H1 (cell line): ENCODE measurements at regions not wholly inside any gene's neighbourhood (a gene's known extent, or its start where the extent isn't known, plus 50 kb on each side); places are given as distances from the start of the nearest gene placed in this dataset.
"Not testable (repeated sequence)": the region's sequence is repeated elsewhere in the genome, so short reads cannot be mapped to it uniquely, and the experiment has no call there.

Experiments
- CTCF ChIA-PET: fragments of 300-600 bp; sonication (Branson Sonifier 250); formaldehyde crosslinking; loops from one replicate; lab custom pipeline; 2021; ENCODE audit not compliant: partially characterized antibody; lab: Charles Lee
- POLR2A ChIA-PET: fragments of 300-600 bp; sonication (Branson Sonifier 250); formaldehyde crosslinking; loops from one replicate; lab custom pipeline; 2021; ENCODE audit warnings: inconsistent platforms; ENCODE audit not compliant: partially characterized antibody; lab: Charles Lee
- DNase-seq, 2 experiments: peaks; one replicate each; pipeline versions ENCODE4 v3.0.0 to v3.0.0-alpha.2; 2010 to 2022; ENCODE audit warnings: low spot score in 2 of 2, low read depth in 1 of 2, mixed read lengths in 1 of 2
- FAIRE-seq: peaks from 2 replicates; lab custom pipeline; 2011; peaks lifted over from hg19 to GRCh38; lab: Jason Lieb, UNC
- H2AFZ ChIP-seq: 2 replicates; pipeline ENCODE4 v1.8.1; 2012; ENCODE audit warnings: low read length, inconsistent platforms
- H2AK5ac ChIP-seq: 2 replicates; pipeline ENCODE4 v1.6.1; 2013; ENCODE audit warnings: low read depth, low read length
- H2BK120ac ChIP-seq: replicated peaks from 2 replicates; pipeline ENCODE3; 2013; ENCODE audit warnings: low read depth, low read length, inconsistent platforms
- H2BK12ac ChIP-seq: 2 replicates; pipeline ENCODE4 v1.6.1; 2013; ENCODE audit warnings: low read depth, low read length
- H2BK15ac ChIP-seq: 2 replicates; pipeline ENCODE4 v1.6.1; 2013; ENCODE audit warnings: low read length
- H2BK20ac ChIP-seq: 2 replicates; pipeline ENCODE4 v1.6.1; 2013; ENCODE audit warnings: low read length
- H2BK5ac ChIP-seq: 2 replicates; pipeline ENCODE4 v1.6.1; 2013; ENCODE audit warnings: low read depth, low read length
- H3K14ac ChIP-seq: 2 replicates; pipeline ENCODE4 v1.6.1; 2013; ENCODE audit warnings: inconsistent platforms; ENCODE audit not compliant: insufficient read length
- H3K18ac ChIP-seq: 2 replicates; pipeline ENCODE4 v1.6.1; 2013; ENCODE audit warnings: low read length; ENCODE audit errors: extremely low read depth
- H3K23ac ChIP-seq: 2 replicates; pipeline ENCODE4 v1.6.1; 2013; ENCODE audit warnings: inconsistent platforms; ENCODE audit not compliant: insufficient read length
- H3K23me2 ChIP-seq: 2 replicates; pipeline ENCODE4 v1.6.1; 2013; ENCODE audit warnings: low read depth, low read length
- H3K27ac ChIP-seq: 2 replicates; pipeline ENCODE4 v1.6.1; 2011; ENCODE audit warnings: low read depth, low read length, inconsistent platforms
- H3K27me3 ChIP-seq, 4 experiments: replicated peaks in 1 of 4; 1 replicate in 1 of 4; 2 replicates in 3 of 4; pipeline versions ENCODE4 v1.6.1 to v1.8.1; 2011 to 2013; ENCODE audit warnings: low read length in 3 of 4, mild to moderate bottlenecking in 3 of 4, inconsistent platforms in 2 of 4, mixed read lengths in 2 of 4, moderate library complexity in 1 of 4; ENCODE audit not compliant: control insufficient read depth in 3 of 4, insufficient read depth in 3 of 4; ENCODE audit errors: extremely low read depth in 1 of 4
- H3K36me3 ChIP-seq, 4 experiments: 2 replicates each; pipeline versions ENCODE4 v1.6.1 to v1.8.1; 2011 to 2013; ENCODE audit warnings: mild to moderate bottlenecking in 4 of 4, low read length in 3 of 4, moderate library complexity in 2 of 4, control low read depth in 1 of 4, inconsistent platforms in 1 of 4; ENCODE audit not compliant: insufficient read depth in 4 of 4, control insufficient read depth in 2 of 4
- H3K4ac ChIP-seq: replicated peaks from 2 replicates; pipeline ENCODE3; 2013; ENCODE audit warnings: low read length, low read depth, mixed read lengths, inconsistent platforms; ENCODE audit not compliant: insufficient read length
- H3K4me1 ChIP-seq, 4 experiments: replicated peaks in 1 of 4; 1 replicate in 1 of 4; 2 replicates in 3 of 4; pipeline versions ENCODE4 v1.6.1 to v1.8.1; 2011 to 2013; ENCODE audit warnings: low read length in 3 of 4, inconsistent platforms in 2 of 4, mixed read lengths in 1 of 4; ENCODE audit not compliant: insufficient read depth in 4 of 4, control insufficient read depth in 3 of 4
- H3K4me2 ChIP-seq, 2 experiments: 2 replicates each; pipeline versions ENCODE4 v1.6.1 to v1.8.1; 2011 to 2013; ENCODE audit warnings: low read depth in 2 of 2, low read length in 2 of 2, control low read depth in 1 of 2, inconsistent platforms in 1 of 2, mild to moderate bottlenecking in 1 of 2; ENCODE audit not compliant: insufficient read depth in 1 of 2
- H3K4me3 ChIP-seq, 4 experiments: fragments of 200-600, 300-600 bp in 1 of 4; sonication (generic), shearing (Covaris generic), sonication (Bioruptor Twin) in 1 of 4; 2 replicates each; pipeline versions ENCODE4 v1.5.1 to v1.8.1; 2011 to 2016; ENCODE audit warnings: low read length in 4 of 4, low read depth in 3 of 4, control low read depth in 2 of 4, inconsistent platforms in 2 of 4, mild to moderate bottlenecking in 2 of 4, mixed read lengths in 1 of 4, moderate library complexity in 1 of 4; ENCODE audit not compliant: insufficient read depth in 2 of 4; ENCODE audit errors: extremely low read depth in 1 of 4
- H3K56ac ChIP-seq: replicated peaks from 2 replicates; pipeline ENCODE3; 2013; ENCODE audit warnings: low read depth, mild to moderate bottlenecking, mixed read lengths, low read length, inconsistent platforms; ENCODE audit not compliant: insufficient read length
- H3K79me1 ChIP-seq: 2 replicates; pipeline ENCODE4 v1.6.1; 2013; ENCODE audit warnings: low read depth, low read length, control low read depth
- H3K79me2 ChIP-seq, 2 experiments: 2 replicates each; pipeline versions ENCODE4 v1.6.1 to v1.8.1; 2012 to 2013; ENCODE audit warnings: low read length in 2 of 2, mild to moderate bottlenecking in 2 of 2, inconsistent platforms in 1 of 2; ENCODE audit not compliant: insufficient read depth in 2 of 2, control insufficient read depth in 1 of 2
- H3K9ac ChIP-seq, 4 experiments: replicated peaks in 1 of 4; 1 replicate in 1 of 4; 2 replicates in 3 of 4; pipeline versions ENCODE4 v1.6.1 to v1.8.1; 2011 to 2013; ENCODE audit warnings: low read depth in 3 of 4, low read length in 3 of 4, control low read depth in 2 of 4, mild to moderate bottlenecking in 2 of 4, moderate library complexity in 2 of 4, inconsistent platforms in 1 of 4; ENCODE audit errors: extremely low read depth in 1 of 4
- H3K9me3 ChIP-seq, 2 experiments: 2 replicates each; pipeline versions ENCODE4 v1.6.1 to v1.8.1; 2012 to 2013; ENCODE audit warnings: mild to moderate bottlenecking in 2 of 2, moderate library complexity in 2 of 2, control low read depth in 1 of 2, inconsistent platforms in 1 of 2, low read depth in 1 of 2, low read length in 1 of 2, mixed read lengths in 1 of 2; ENCODE audit not compliant: insufficient read depth in 2 of 2
- H4K20me1 ChIP-seq, 2 experiments: replicated peaks in 1 of 2; 2 replicates each; pipeline versions ENCODE3 to v1.8.1; 2011 to 2013; ENCODE audit warnings: inconsistent platforms in 2 of 2, low read length in 2 of 2, mild to moderate bottlenecking in 1 of 2; ENCODE audit not compliant: insufficient read depth in 2 of 2, control insufficient read depth in 1 of 2
- H4K5ac ChIP-seq: 2 replicates; pipeline ENCODE4 v1.6.1; 2013; ENCODE audit warnings: low read length, low read depth, mixed read lengths, inconsistent platforms; ENCODE audit not compliant: insufficient read length
- H4K8ac ChIP-seq: 2 replicates; pipeline ENCODE4 v1.8.0; 2013; ENCODE audit warnings: mild to moderate bottlenecking, moderate library complexity, low read length, inconsistent platforms; ENCODE audit not compliant: insufficient read depth; ENCODE audit errors: extremely low read depth
- H4K91ac ChIP-seq: replicated peaks from 2 replicates; pipeline ENCODE3; 2013; ENCODE audit warnings: low read length, mixed read lengths, inconsistent platforms; ENCODE audit not compliant: insufficient read length
- WGBS, 2 experiments: shearing (Covaris generic) in 1 of 2; methylation state at CpG; one replicate each; pipeline versions ENCODE4 v1.1.6 to v1.1.7; 2013 to 2015; ENCODE audit warnings: low lambda C conversion rate in 2 of 2, mixed read lengths in 2 of 2, inconsistent platforms in 1 of 2, low coverage in 1 of 2, missing lambda C conversion rate in 1 of 2; ENCODE audit not compliant: insufficient replicate concordance in 2 of 2, insufficient coverage in 1 of 2, insufficient read length in 1 of 2; ENCODE audit errors: extremely low coverage in 1 of 2, missing lambda C conversion rate in 1 of 2; 5-methylcytosine and 5-hydroxymethylcytosine counted together

DNA sequence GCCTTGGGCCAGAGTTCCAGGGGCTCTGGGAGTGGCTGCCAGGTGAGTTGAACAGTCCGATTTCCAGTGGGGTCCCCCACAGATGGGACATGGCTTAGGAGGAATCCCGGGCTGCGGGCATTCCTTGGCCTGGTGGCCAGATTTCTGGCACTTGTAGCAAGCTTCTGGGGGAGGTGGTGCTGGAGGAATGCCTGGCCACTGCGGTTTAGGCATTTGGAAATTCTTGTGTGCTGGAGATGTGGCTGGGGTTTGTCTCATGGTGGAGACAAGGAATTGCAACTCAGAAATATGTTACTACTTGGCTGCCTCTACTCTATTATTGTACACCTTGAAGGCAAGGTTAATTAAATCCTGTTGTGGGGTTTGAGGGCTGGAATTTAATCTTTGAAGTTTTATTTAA, 779.8 kb downstream of the UQCRFS1 start:
- H3K4me2 ChIP-seq, CTCF ChIA-PET, H3K23me2 ChIP-seq, H4K5ac ChIP-seq, H2BK15ac ChIP-seq, H3K9ac ChIP-seq, H2AK5ac ChIP-seq, H3K23ac ChIP-seq, H2BK12ac ChIP-seq, H3K36me3 ChIP-seq, H4K20me1 ChIP-seq, H3K79me2 ChIP-seq, H2BK120ac ChIP-seq, H3K79me1 ChIP-seq, H3K4ac ChIP-seq, H3K18ac ChIP-seq, H3K27ac ChIP-seq, H3K4me1 ChIP-seq, H2AFZ ChIP-seq, DNase-seq, H3K56ac ChIP-seq, POLR2A ChIA-PET, H3K27me3 ChIP-seq, H2BK5ac ChIP-seq, H2BK20ac ChIP-seq, H4K91ac ChIP-seq, H3K14ac ChIP-seq, FAIRE-seq, H4K8ac ChIP-seq, H3K4me3 ChIP-seq: not testable (repeated sequence)
- WGBS, 2 experiments, result 88% methylated on average over 4 of the region's 4 CpGs; no CpG with 5 or more reads in 1 of the 2 experiments
- peaks cover 16 to 20% of the 10 kb centered on the region in 2 experiments for H3K9me3 ChIP-seq
